DMS153 treated with DMSO at 0.1 percent for 48 hours (cell line): ENCODE measurements at regions not wholly inside any gene's neighbourhood (a gene's known extent, or its start where the extent isn't known, plus 50 kb on each side); places are given as distances from the start of the nearest gene placed in this dataset.
A peak's percentile ranks its signal among the peaks of the same experiment; 100 is the strongest.

Source experiments
- DNase-seq: peaks from one replicate; lab custom pipeline; 2025; ENCODE audit not compliant: unreplicated experiment; lab: John Stamatoyannopoulos, UW

DNA sequence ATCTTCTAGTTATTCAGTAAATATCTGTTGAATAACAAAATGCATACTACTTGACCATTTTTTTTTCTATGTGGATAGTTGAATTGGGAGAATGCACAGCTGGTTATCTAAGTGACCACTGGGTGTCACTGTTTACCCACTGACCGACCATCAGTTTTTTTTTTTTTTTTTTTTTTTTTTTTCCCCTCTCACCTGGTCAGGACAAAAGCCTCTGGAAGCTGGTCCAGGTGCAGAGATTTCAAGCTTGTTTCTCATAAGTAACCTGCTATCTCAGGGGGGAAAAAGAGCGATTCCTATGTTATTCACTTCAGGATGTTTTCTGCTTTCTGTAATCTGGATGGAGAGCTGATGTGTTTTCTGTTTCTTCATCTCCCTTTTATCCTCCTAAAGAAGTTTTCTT is 256.0 kb downstream of the DCDC2C start:
- peak; percentile 83 for DNase-seq

DNA sequence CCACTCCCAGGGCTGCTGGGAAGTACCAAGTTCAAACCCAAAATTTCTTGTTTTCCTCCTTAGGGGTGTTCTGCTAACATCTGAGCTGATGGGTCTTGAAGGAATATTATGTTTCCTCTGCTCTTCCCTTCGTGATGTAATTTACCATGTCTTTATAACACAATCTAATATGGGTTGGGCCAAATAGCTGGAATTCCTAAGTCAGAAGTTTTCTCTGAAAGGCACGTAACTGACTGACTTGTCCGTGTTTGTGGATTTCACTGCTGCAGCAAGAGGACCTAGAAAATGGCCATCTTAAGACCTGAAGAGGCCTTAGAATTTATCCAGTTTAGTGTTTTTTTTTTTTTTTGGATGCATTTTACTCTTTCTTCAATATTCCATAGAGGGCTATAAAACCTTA is 256.7 kb downstream of the DCDC2C start:
- no peak for DNase-seq

DNA sequence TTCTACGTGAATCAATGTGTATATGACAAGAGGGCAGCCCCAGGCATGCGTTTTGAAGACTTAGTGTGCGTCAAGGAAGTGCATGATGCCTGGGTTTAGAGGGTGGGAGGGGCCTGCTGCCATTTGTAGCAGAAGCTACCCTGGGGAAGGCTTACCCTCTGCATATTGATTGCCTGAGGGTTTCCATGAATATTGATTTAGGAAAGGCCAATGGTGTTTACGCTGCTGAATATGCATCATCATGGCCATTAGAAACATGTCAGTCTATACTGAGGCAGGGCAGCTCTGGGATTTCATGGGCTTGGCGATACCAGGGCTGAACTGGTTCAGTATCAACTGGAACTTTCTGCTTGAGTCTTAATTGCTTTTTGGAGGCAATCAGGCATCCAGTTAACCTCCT is 259.3 kb downstream of the DCDC2C start:
- no peak for DNase-seq

DNA sequence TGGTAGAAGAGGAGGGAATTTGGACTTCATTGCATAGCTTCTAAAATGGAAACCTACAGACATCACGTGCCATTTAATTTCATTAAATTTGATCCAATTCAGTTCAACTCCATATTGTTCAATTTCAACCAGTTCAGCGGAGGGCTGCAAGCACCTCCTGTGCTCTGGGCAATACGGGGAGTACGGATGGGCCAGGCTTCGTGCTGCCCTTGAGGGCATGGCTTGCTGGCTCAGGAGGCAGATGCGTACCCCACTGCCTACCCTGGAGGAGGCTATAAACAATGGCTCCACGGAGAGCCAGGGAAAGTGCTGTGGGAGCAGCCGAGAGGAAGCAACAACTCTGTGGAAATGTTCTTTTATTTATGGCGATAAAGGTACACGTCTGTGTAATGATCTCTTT is 261.8 kb downstream of the DCDC2C start:
- no peak for DNase-seq

DNA sequence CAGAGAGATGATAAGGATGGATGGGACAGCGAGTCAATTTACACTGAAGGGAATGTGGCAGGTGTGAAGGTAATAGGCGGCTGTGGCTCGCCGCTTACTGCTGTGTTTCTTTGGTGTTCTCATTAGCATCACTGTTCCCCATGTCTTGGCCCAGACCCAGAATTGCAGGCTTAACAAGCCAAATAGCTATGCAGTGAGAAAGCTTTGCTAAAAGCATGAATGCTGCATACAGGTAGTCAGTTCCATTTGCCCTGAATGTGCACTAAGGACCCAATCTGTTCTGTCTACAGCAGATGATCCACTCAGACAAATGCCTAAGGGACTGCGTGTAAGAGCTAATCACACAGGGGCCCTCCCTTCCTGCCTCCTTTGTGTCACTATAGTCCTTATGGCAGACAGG is 262.6 kb downstream of the DCDC2C start:
- no peak for DNase-seq

DNA sequence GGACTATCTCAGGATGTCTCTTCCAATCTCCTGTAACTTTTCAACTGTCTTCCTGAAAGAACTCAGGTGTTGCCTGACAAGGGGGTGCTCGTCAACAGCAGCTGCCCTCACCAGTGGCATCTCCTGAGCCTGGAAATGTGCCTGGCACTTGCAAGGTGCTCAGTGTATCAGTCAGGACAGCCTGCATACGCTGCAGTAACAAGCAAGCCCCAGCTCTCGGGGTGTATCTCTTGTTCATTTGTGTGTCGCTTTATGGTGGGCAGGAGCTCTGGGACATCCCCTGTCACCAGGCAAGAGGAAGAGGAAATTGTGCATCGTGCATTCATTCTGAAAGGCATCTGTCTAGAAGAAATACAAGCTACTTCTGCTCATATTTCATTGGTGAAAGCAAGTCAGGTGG is 263.1 kb downstream of the DCDC2C start:
- DNase-seq, result no peak

DNA sequence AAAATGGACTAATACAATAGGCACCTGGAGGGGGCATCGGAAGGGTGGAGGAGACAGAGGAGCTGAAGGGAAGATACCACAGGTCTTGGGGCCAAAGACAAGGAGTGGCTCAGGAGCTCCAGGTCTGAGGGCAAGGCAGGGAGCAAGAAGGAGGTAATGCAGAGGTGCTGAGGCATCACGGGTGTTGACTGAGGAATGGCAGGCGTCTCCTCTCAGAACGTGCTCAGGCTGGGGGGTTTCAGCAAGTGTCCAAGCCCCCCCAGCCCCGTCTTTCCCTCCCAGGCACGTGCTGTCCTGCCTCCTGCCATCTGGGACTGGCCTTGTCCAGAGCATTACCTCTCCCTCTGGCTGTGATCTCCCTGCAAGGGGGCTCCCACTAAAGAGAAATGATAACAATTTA is 265.4 kb downstream of the DCDC2C start:
- DNase-seq, result no peak

DNA sequence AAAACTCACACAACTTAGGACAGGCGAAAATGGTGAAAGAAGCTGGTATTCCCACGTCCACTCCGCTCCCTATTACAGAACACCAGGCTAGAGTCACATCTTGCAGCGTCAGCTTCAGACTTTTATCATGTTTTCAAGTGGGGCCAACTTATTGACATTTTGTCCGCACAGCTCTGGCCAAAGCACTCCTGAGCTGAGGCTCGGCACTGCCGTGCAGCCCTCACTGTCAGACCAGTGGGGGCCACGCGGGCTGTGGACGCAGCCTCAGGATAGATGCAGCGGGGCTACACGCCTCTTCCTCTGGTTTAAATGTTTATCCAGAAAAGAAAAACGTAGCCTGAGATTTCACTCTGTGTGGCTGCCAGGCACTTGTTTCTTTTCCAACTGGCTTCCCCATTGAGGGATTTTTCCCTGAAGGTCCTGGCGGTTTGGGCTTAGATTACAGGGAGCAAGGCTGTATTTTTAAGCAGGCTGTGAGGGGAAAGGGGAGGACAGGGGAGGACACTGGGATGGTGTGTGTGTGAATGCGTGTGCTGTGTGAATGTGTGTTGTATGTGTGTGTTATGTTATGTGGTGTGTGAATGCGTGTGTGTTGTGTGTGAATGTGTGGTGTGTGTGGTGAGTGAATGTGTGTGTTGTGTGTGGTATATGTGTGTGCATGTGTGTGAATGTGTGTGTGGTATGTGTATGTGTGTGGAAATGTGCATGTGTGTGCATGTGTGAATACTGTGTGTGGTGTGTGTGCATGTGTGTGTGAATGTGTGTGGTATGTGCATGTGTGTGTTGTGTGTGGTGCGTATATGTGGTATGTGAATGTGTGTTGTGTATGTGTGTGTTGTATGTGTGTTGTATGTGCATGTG is 267.6 kb downstream of the DCDC2C start:
- DNase-seq, result no peak

DNA sequence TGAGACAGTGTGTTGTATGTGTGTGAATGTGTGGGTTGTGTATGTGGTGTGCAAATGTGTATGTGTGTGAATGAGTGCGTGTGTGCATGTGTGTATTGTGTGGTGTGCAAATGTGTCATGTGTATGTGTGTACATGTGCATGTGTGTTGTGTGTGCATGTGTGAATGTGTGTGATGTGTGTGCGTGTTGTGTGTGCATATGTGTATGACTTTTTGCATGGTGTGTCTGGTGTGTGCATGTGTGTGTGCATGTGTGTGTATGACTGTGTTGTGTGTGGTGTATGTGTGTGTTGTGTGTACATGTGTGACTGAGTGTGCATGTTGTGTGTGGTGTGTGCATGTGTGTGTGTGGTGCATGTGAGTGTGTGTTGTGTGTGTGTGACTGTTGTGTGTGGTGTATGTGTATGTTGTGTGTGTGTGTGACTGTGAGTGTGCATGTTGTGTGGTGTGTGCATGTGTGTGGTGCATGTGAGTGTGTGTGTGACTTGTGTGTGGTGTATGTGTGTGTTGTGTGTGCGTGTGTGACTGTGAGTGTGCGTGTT is 268.3 kb downstream of the DCDC2C start:
- DNase-seq, result no peak

DNA sequence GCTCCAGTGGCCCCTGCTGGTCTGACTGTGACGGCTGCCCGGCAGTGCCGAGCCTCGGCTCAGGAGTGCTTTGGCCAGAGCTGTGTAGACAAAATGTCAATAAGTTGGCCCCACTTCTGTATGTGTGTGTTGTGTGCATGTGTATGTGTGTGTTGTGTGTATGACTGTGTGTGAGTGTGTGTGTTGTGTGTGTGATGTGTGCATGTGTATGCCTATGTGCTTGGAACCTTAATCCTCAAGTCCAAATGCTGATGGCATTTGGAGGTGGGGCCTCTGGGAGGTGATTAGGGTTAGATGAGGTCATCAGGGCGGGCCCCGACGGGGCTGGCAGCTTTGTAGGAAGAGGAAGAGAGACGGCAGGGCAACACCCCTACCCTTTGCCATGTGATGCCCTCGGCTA is 269.0 kb downstream of the DCDC2C start:
- DNase-seq, result no peak

DNA sequence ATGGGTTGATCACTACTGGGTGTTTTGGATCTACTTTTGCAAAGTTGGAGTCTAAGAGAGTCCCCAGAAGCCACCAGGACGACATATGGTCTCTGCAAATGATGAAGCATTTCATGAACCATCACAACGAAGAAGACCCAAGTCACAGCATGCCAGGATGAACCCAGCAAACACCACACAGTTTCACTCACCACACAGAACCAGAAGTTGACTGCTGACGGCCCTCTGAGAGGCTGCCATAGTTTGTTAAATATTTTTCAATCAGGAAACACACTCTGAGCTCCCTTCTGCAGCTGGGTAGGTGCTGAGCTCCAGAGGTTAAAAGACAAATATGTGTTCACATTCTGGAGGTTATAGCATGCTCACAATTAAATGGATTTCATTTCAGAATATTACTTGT is 271.4 kb downstream of the DCDC2C start:
- DNase-seq, result no peak

DNA sequence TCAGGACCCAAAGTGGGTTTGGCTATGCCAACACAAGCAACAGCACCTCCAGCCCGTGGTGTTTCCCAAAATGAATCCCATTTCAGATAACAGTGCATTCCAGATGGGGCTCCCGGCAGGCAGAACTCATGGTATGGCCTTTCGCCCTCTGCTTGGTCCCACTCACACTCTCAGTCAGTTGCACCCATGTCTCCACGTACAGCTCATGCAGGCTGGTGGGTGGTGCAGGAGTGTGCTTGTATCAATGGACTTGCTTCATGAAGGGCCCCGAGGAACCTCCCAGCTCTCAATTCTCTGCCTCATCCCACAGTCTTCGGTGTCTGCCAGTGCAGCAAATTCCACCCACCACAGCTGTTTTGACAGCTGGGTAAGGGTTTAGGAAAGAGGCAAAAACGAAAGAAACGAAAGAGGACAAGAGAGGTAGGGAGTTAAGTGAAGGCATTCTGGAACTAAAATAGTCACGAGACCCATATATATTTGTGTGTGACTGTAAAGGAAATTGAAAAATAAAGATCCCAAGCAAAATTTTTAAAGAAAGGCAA is 278.1 kb downstream of the DCDC2C start:
- DNase-seq, result no peak

DNA sequence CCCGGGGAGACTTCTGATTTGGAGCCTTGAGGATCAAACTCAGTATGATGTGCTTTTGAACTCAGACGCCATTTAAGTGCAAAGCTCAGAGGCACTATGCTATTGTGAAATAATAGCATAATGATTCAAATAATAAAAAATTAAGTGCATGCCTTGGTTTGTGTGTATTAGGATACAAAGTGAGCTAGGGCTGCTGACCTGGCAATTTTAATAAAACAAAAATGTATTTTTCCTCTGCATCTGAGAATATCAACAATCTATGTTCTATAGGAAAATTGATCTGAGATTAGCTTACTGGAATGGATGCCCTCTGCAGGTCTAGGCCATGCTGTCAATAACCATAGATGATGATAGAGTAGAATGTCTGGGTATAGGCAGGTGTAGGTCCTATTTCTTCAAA is 278.8 kb downstream of the DCDC2C start:
- no peak for DNase-seq

DNA sequence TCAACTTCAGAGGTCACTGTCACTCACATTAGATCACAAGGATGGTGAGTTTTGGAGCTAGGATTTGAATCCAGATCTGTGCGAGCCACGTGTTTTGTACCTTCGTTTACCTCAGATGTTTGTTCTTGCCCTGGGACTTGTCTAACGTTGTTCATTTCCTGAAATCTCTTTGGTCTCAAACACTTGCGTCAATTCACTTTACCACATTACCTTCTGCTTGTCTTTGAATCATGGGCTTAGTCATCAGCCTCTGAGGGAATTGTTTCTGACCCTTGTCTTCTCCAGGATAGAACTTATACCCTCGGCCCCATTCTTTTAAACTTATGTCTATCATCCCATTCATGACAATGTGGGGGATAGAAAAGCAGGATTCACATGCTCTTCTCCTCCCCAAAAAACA is 282.7 kb downstream of the DCDC2C start:
- no peak for DNase-seq

DNA sequence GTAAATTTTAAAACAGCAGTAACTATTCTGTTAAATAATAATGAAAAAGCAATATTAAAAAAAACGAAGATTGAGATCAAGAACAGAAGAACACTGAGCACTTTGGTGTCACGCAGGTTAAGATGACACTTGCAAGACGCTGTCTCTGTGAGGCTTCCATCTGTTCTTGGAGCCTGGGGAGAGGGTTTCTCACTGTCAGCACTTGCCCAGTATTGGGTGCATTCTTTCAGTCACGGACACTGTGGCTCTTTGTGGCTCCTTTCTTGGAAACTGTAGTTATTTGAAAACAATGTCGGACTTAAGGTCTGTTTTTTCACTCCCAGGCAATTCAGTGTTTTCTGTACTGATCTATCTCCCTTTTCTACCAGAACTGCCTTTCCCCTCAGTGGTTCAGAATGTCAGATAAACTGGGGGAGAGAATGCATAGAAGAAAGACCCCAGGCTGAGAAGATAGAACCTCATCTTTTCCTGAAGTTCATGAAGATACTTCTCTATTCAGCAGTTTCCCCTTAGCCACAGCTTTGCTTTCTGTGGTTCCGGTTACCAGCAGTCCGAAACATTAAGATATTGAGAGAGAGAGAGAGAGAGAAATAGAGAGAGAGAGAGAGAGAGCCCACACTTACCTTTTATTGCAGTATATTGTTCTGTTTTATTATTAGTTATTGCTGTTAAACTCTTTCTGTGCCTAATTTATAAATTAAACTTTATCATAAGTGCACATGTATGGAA is 283.3 kb downstream of the DCDC2C start:
- no peak for DNase-seq

DNA sequence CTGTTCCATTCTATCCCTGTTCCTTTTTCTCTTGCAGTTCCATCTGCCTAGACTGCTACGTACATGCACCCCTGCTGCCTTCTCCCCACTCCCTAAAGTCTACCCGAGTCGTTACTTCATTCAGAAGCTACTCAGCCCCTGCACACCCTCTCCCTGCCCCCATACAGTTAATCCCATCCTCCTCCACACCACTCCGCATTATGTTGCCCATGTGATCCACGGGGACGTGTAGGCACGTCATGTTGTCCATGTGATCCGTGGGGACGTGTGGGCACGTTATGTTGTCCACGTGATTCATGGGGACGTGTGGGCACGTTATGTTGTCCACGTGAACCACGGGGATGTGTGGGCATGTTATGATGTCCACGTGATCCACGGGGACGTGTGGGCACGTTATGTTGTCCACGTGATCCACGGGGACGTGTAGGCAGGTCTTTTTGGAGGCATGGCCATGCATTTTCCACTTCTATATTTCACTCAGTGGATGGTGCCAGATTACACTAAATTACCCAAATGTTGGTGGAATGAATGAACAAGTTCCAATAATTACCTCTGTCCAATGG is 299.5 kb downstream of the DCDC2C start:
- DNase-seq, result no peak

DNA sequence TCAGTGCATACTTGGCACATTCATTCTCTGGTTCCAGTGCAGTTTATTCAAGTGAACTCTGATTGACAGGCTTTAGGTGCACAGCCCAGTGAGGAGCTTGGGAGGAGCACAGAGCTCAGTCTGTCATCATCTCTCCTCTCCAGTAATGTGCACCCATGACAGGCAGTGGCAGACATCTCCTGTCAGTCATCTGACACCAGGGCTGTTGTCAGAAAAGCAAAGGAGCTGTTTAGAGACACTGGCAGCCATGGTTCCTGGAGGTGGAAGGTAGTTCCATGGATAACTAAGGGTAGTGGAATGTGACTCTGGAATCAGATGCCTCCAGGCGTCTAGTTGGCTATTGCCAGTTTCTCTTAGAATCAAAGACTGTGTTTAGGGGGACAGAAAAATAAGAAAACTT is 308.8 kb downstream of the DCDC2C start:
- no peak for DNase-seq

DNA sequence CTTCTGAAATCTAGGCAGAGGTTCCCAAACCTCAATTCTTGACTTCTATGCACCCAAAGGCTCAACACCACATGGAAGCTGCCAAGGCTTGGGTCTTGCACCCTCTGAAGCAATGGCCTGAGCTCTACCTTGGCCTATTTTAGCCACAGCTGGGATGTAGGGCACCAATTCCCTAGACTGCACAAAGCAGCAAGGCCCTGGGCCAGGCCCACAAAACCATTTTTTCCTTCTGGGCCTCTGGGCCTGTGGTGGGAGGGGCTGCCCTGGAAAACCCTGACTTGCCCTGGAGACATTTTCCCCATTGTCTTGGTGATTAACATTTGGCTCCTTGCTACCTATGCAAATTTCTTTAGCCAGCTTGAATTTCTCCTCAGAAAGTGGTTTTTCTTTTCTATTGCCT is 315.2 kb downstream of the DCDC2C start:
- DNase-seq, result no peak

DNA sequence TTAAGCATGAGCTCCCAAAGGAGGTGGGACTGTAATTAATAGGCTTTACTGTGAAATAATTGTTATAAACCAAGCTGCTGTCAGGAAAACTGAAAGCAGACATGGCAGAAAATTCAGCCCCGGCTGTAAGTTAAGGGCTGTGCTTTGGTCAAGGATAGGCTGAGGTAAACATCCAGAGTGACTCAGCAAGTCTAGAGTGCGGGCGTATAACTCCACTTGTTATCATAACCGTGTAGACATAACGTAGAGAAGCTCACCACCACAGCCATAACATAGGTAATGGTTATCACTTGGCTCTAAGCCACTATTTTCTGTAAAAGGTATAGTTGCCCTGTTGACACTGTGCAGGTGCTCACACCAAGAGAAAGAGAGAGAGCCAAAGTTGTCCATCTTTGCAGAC is 316.8 kb downstream of the DCDC2C start:
- DNase-seq, result peak; percentile 85

DNA sequence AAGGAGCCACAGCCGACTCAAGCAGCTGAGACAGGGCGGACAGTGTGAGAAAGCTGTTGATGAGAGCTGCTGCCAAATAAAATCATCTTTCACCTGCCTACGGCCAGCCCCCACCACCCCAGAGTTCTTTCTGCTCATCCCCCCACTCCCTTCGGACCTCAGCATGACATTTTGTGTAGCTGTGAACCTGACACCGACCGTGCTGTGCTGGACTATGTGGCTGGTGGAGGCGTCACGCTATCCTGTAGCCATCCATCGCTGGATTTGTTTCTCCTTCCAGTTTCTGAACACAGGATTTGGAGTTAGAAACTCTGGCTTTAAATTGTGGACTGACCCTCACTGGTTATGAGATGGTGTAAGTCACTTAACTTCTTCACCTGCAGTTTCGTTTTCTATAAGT is 317.3 kb downstream of the DCDC2C start:
- no peak for DNase-seq

DNA sequence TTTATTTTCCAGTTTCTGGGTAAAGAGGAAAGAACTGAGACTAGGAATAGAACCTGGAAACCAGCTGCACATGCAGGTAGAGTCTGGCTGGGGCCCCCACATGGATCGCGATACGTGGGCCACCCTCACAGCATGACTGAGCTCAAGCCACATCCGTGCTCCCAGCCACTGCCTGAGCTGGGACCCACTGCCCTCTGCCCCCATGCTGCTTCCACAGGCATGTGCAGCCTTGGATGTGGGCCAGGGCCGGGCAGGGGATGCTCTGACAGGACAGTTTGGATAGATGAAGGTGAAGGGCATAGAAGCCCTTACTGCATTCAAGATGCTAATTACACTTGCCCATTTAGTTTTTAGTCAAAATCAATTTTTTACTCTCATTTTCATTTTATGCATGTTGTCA is 321.2 kb downstream of the DCDC2C start:
- DNase-seq, result no peak

DNA sequence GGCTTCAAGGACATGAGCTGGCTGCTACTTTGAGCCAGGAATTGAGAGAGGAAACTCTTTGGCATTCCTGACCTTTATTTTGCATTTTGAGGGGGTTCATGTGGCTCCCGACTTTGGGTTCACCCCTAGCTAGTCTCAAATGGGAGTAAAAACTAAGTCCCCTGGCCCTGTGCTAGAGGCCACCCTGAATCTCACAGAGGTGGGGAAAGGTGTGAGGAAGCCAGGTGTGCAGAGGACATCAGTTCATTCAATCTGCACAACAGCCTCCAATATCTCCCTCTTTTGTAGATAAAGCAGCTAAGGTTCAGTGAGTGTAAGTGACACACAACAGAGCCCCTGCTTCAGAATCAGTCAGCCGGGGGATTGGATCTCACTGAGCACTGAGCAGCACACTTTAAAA is 325.7 kb downstream of the DCDC2C start:
- DNase-seq, result no peak
